ENCODE measurements at regions not wholly inside any gene's neighbourhood (a gene's known extent, or its start where the extent isn't known, plus 50 kb on each side); places are given as distances from the start of the nearest gene placed in this dataset.

DNA sequence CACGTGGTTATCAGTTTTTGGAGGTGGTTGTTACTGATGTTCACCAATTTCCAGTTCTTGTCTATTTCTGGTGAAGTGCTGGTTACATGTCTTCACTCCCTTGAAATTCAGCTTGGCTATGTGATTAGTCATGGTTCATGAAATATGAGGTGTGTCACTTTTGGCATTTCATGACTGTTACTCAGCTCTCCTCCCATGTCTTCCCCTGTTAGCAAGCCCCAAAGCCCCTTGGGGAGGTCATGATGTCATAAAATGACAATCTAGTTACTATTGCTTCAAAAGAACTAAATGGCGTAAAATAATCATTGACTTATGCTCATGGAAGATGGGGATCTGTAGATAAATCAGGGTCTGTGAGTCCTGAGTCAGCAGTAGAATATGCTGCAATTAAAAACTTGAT, 425.1 kb downstream of the SETD4 start:
- Mint-ChIP-seq H3K36me3 (ENCODE audit: low read depth) (no peaks in the 10 kb centered on the region), H3K4me1 (ENCODE audit: low read depth) (no peaks in the 10 kb centered on the region), H3K4me3 (no peak overlapping the region), H3K9me3 (no peaks in the 10 kb centered on the region), H3K27me3 (no peaks in the 10 kb centered on the region), H3K27ac (no peak overlapping the region)
- POLR2A ChIA-PET = no interaction called here
- DNase-seq = no peak
- intact Hi-C loops (cut with micrococcal nuclease) = no loop called here
- CTCF ChIA-PET = no interaction called here
- TF ChIP-seq CTCF (IDR thresholded peaks at IDR 0.05) = no peak
- no peak for ATAC-seq

- Mint-ChIP-seq H3K9me3 (no peaks in the 10 kb centered on the region), H3K36me3 (ENCODE audit: low read depth) (no peaks in the 10 kb centered on the region), H3K27me3 (peaks cover 2% of the 10 kb centered on the region), H3K27ac (no peak overlapping the region), H3K4me3 (no peak overlapping the region), H3K4me1 (ENCODE audit: low read depth) (no peaks in the 10 kb centered on the region)
- ATAC-seq (no peak), DNase-seq (no peak)
- no peak for TF ChIP-seq CTCF (IDR thresholded peaks at IDR 0.05)
- intact Hi-C loops (cut with micrococcal nuclease) = no loop called here
- POLR2A ChIA-PET = no interaction called here
- CTCF ChIA-PET = no interaction called here
Measured at GRCh38 chr21:35633501-35633900, 426.8 kb downstream of the SETD4 start.

- DNase-seq (no peak), ATAC-seq (no peak)
- intact Hi-C loops (cut with micrococcal nuclease) = no loop called here
- Mint-ChIP-seq H3K27me3 (peaks cover 6% of the 10 kb centered on the region), H3K27ac (no peak overlapping the region), H3K4me3 (no peak overlapping the region), H3K9me3 (no peaks in the 10 kb centered on the region), H3K4me1 (ENCODE audit: low read depth) (no peaks in the 10 kb centered on the region), H3K36me3 (ENCODE audit: low read depth) (no peaks in the 10 kb centered on the region)
- ChIA-PET POLR2A (no interaction called here), CTCF (no interaction called here)
- no peak for TF ChIP-seq CTCF (IDR thresholded peaks at IDR 0.05)
Measured at GRCh38 chr21:35632711-35633110, 427.6 kb downstream of the SETD4 start.

- no peak for TF ChIP-seq CTCF (IDR thresholded peaks at IDR 0.05)
- Mint-ChIP-seq H3K4me1 (ENCODE audit: low read depth) (no peaks in the 10 kb centered on the region), H3K36me3 (ENCODE audit: low read depth) (no peaks in the 10 kb centered on the region), H3K27ac (no peak overlapping the region), H3K4me3 (no peak overlapping the region), H3K9me3 (no peaks in the 10 kb centered on the region), H3K27me3 (peaks cover 7% of the 10 kb centered on the region)
- ATAC-seq (no peak), DNase-seq (no peak)
- ChIA-PET CTCF (no interaction called here), POLR2A (no interaction called here)
- intact Hi-C loops (cut with micrococcal nuclease) = no loop called here
Measured at GRCh38 chr21:35628316-35628715, 432.0 kb downstream of the SETD4 start.

GRCh38 chr21:35627462-35627861, 432.9 kb downstream of the SETD4 start:
- ATAC-seq (no peak), DNase-seq (no peak)
- TF ChIP-seq CTCF (IDR thresholded peaks at IDR 0.05) = no peak
- CTCF ChIA-PET = no interaction called here
- Mint-ChIP-seq H3K9me3 (no peaks in the 10 kb centered on the region), H3K27ac (no peak overlapping the region), H3K4me3 (no peak overlapping the region), H3K36me3 (ENCODE audit: low read depth) (no peaks in the 10 kb centered on the region), H3K27me3 (peaks cover 7% of the 10 kb centered on the region), H3K4me1 (ENCODE audit: low read depth) (no peaks in the 10 kb centered on the region)
- intact Hi-C loops (cut with micrococcal nuclease) = no loop called here
- POLR2A ChIA-PET = no interaction called here

All from activated CD8-positive, alpha-beta T cell treated with anti-CD3 and anti-CD28 coated beads for 36 hours (primary cell).